Mesenchymal stem cell (in vitro differentiated cells and primary cell): ENCODE measurements at regions not wholly inside any gene's neighbourhood (a gene's known extent, or its start where the extent isn't known, plus 50 kb on each side); places are given as distances from the start of the nearest gene placed in this dataset.

Source experiments
- DNase-seq: peaks from one replicate; pipeline ENCODE4 v3.0.0-alpha.2; 2013
- H2AFZ ChIP-seq: one replicate; pipeline ENCODE4 v1.6.1; 2013; ENCODE audit warnings: low read depth, mild to moderate bottlenecking, control low read depth, inconsistent platforms, low read length, moderate library complexity
- H2AK5ac ChIP-seq: 2 replicates; pipeline ENCODE4 v1.6.1; 2013; ENCODE audit warnings: low read length, moderate library complexity, mild to moderate bottlenecking, inconsistent platforms; ENCODE audit not compliant: severe bottlenecking
- H2BK120ac ChIP-seq: one replicate; pipeline ENCODE4 v1.6.1; 2013; ENCODE audit warnings: low read depth, mild to moderate bottlenecking, inconsistent platforms, low read length, moderate library complexity
- H2BK12ac ChIP-seq, 2 experiments: one replicate each; pipeline ENCODE4 v1.6.1; 2013; ENCODE audit warnings: inconsistent platforms in 2 of 2, low read length in 2 of 2, mild to moderate bottlenecking in 2 of 2, moderate library complexity in 2 of 2, control low read depth in 1 of 2
- H2BK15ac ChIP-seq: one replicate; pipeline ENCODE4 v1.6.1; 2013; ENCODE audit warnings: mild to moderate bottlenecking, low read depth, inconsistent platforms; ENCODE audit not compliant: poor library complexity, severe bottlenecking
- H2BK5ac ChIP-seq: 2 replicates; pipeline ENCODE4 v1.6.1; 2013; ENCODE audit warnings: low read depth, mild to moderate bottlenecking, low read length, control low read depth, inconsistent platforms; ENCODE audit not compliant: poor library complexity, severe bottlenecking
- H3K14ac ChIP-seq, 2 experiments: one replicate each; pipeline ENCODE4 v1.6.1; 2013; ENCODE audit warnings: inconsistent platforms in 2 of 2, low read length in 2 of 2, control low read depth in 1 of 2, mild to moderate bottlenecking in 1 of 2, moderate library complexity in 1 of 2
- H3K18ac ChIP-seq, 2 experiments: one replicate each; pipeline ENCODE4 v1.6.1; 2013; ENCODE audit warnings: inconsistent platforms in 2 of 2, low read length in 2 of 2, control low read depth in 1 of 2, low read depth in 1 of 2, mild to moderate bottlenecking in 1 of 2
- H3K23ac ChIP-seq, 2 experiments: one replicate each; pipeline ENCODE4 v1.6.1; 2013; ENCODE audit warnings: inconsistent platforms in 2 of 2, low read length in 2 of 2, mild to moderate bottlenecking in 2 of 2, moderate library complexity in 2 of 2, control low read depth in 1 of 2
- H3K27ac ChIP-seq: 2 replicates; pipeline ENCODE4 v1.5.1; 2013; ENCODE audit warnings: mild to moderate bottlenecking, moderate library complexity, low read length, control low read depth, inconsistent platforms; ENCODE audit not compliant: poor library complexity, severe bottlenecking
- H3K27me3 ChIP-seq, 2 experiments: 2 replicates each; pipeline versions ENCODE4 v1.6.1 to v1.7.0; 2013; ENCODE audit warnings: low read length in 2 of 2, mild to moderate bottlenecking in 2 of 2, moderate library complexity in 2 of 2, control low read depth in 1 of 2, inconsistent platforms in 1 of 2; ENCODE audit not compliant: control insufficient read depth in 1 of 2, insufficient read depth in 1 of 2
- H3K36me3 ChIP-seq, 2 experiments: 2 replicates each; pipeline versions ENCODE4 v1.6.1 to v1.7.0; 2013; ENCODE audit warnings: low read length in 2 of 2, control low read depth in 1 of 2, inconsistent platforms in 1 of 2, low read depth in 1 of 2, mild to moderate bottlenecking in 1 of 2; ENCODE audit not compliant: insufficient read depth in 2 of 2, control insufficient read depth in 1 of 2
- H3K4ac ChIP-seq, 2 experiments: one replicate each; pipeline ENCODE4 v1.6.1; 2013; ENCODE audit warnings: inconsistent platforms in 2 of 2, low read length in 2 of 2, mild to moderate bottlenecking in 2 of 2, moderate library complexity in 2 of 2, control low read depth in 1 of 2, low read depth in 1 of 2
- H3K4me1 ChIP-seq: 2 replicates; pipeline ENCODE4 v1.6.1; 2013; ENCODE audit warnings: low read depth, low read length, control low read depth; ENCODE audit not compliant: control insufficient read depth, insufficient read depth
- H3K4me2 ChIP-seq: 2 replicates; pipeline ENCODE4 v1.6.1; 2013; ENCODE audit warnings: low read length, mild to moderate bottlenecking, inconsistent platforms; ENCODE audit not compliant: poor library complexity, severe bottlenecking
- H3K4me3 ChIP-seq, 2 experiments: 2 replicates each; pipeline versions ENCODE4 v1.5.1 to v1.7.0; 2013; ENCODE audit warnings: low read length in 2 of 2, mild to moderate bottlenecking in 2 of 2, control low read depth in 1 of 2, low read depth in 1 of 2; ENCODE audit not compliant: insufficient read depth in 1 of 2
- H3K79me1 ChIP-seq: replicated peaks from 2 replicates; pipeline ENCODE4 v1.6.1; 2013; ENCODE audit warnings: mild to moderate bottlenecking, control low read depth, low read length, inconsistent platforms; ENCODE audit not compliant: poor library complexity, severe bottlenecking
- H3K9ac ChIP-seq: 2 replicates; pipeline ENCODE4 v1.7.0; 2013; ENCODE audit warnings: mild to moderate bottlenecking, low read length, moderate library complexity
- H3K9me3 ChIP-seq: 2 replicates; pipeline ENCODE4 v1.7.0; 2013; ENCODE audit warnings: mild to moderate bottlenecking, low read length; ENCODE audit not compliant: control insufficient read depth
- H4K8ac ChIP-seq: one replicate; pipeline ENCODE4 v1.6.1; 2013; ENCODE audit warnings: inconsistent platforms, mild to moderate bottlenecking, low read length, moderate library complexity
- H4K91ac ChIP-seq: one replicate; pipeline ENCODE4 v1.6.1; 2013; ENCODE audit warnings: mild to moderate bottlenecking, low read length, inconsistent platforms
- WGBS: methylation state at CpG from one replicate; pipeline ENCODE4 v1.1.7; 2013; ENCODE audit warnings: mixed read lengths; 5-methylcytosine and 5-hydroxymethylcytosine counted together

DNA sequence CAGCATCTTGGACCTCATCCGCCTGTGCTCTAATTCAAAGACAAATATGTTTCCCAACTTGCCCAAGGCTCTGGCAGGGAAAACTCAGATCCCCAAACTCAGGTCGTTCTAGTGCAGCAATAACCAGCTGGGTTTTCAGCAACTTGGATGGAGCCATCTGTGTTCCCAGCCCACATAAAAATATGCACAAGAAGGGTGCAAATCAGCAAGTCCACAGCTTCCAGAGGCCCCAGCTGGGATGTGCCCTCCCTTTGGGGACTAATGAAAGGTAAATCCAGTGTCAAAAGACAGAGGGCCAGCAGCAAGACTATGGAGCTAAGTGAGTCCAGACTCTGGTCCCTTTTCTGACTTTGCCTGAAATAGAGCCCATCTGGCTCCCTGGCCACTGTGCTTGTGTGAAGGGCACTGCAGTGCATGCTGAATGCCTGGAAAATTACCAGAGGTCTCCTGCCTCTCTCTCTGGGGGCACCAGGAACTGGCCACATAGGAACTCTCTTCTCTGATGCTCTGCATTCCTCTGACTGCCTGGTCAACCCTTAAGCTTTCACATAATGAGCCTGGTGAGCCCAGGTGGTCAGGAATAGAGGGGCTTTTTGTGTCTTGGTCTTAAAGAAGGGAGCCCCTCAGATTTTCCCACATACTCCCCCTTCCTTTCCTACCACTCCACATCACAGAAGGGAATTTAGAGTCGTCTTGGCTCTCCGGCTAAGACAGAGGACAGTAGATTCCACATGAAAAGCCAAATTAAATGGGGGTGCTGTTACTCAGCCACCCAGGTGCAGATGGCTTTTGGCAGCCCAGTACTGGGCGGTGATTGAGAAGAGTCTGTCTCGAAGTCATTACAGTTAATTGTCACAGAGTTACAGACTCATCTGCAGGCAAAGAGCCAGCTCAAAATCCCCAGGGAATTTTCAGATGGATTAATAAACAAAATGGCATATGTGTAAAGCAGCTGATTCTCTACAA is 88.1 kb upstream of the C1orf21 start:
- H2BK12ac ChIP-seq, result peak overlapping the region; percentile 70 to 88
- H3K27me3 ChIP-seq, result no peaks in the 10 kb centered on the region
- H2BK5ac ChIP-seq, result no peak overlapping the region
- peaks cover 10% of the 10 kb centered on the region for H3K9me3 ChIP-seq
- H2AK5ac ChIP-seq, result peak overlapping the region; percentile 46
- H3K4me2 ChIP-seq, result peak overlapping the region; percentile 16
- H3K4me3 ChIP-seq, result peak overlapping the region in 1 of 2 experiments; percentile 35
- H3K79me1 ChIP-seq, result no peaks in the 10 kb centered on the region
- H3K4ac ChIP-seq, result peak overlapping the region in 1 of 2 experiments; percentile 12
- 42% methylated on average over 6 of the region's 6 CpGs for WGBS
- H3K9ac ChIP-seq, result peak overlapping the region; percentile 31
- peak overlapping the region; percentile 87 for H3K27ac ChIP-seq
- peak; percentile 39 for DNase-seq
- peak overlapping the region; percentile 67 for H2BK120ac ChIP-seq
- H3K18ac ChIP-seq, result peak overlapping the region; percentile 67 to 91
- peaks cover 11% of the 10 kb centered on the region for H3K4me1 ChIP-seq
- peak overlapping the region; percentile 25 for H4K91ac ChIP-seq
- H4K8ac ChIP-seq, result peak overlapping the region; percentile 87
- H2BK15ac ChIP-seq, result peak overlapping the region; percentile 84
- H3K23ac ChIP-seq, result no peak overlapping the region
- no peaks in the 10 kb centered on the region for H3K36me3 ChIP-seq
- peak overlapping the region; percentile 58 for H2AFZ ChIP-seq
- H3K14ac ChIP-seq, result no peak overlapping the region

DNA sequence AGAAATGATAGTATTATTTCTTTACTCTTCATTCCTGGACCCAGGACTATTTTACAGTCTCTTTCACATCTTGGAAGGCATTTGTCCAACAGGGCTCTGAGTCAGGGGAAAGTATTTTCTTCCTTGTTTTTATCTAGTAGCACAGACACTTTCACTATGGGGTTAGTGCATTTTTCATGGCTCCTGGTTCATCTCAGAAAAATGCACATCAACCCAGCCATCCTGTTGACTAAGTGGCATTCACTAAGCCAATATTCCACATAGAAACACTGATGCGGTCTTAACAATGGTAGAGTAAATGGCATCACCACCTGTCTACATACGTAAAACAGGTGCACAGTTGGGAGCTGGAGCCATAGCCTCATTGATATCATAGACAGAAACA is 87.4 kb upstream of the C1orf21 start:
- H3K4me3 ChIP-seq, result no peak overlapping the region
- H3K4ac ChIP-seq, result peak overlapping the region in 1 of 2 experiments; percentile 13
- no peaks in the 10 kb centered on the region for H3K27me3 ChIP-seq
- no peak overlapping the region for H2AK5ac ChIP-seq
- WGBS, result 22% methylated on average over 1 of the region's 2 CpGs
- peak; percentile 83 for DNase-seq
- no peaks in the 10 kb centered on the region for H3K79me1 ChIP-seq
- no peak overlapping the region for H3K18ac ChIP-seq
- H2AFZ ChIP-seq, result no peak overlapping the region
- H3K9ac ChIP-seq, result peak overlapping the region; percentile 31
- no peak overlapping the region for H3K23ac ChIP-seq
- peak overlapping the region; percentile 87 for H3K27ac ChIP-seq
- H2BK120ac ChIP-seq, result no peak overlapping the region
- no peak overlapping the region for H4K8ac ChIP-seq
- no peak overlapping the region for H3K4me2 ChIP-seq
- no peaks in the 10 kb centered on the region for H3K36me3 ChIP-seq
- peak overlapping the region; percentile 49 to 82 for H2BK12ac ChIP-seq
- peaks cover 11% of the 10 kb centered on the region for H3K4me1 ChIP-seq
- H3K9me3 ChIP-seq, result peaks cover 14% of the 10 kb centered on the region
- no peak overlapping the region for H4K91ac ChIP-seq
- no peak overlapping the region for H3K14ac ChIP-seq
- no peak overlapping the region for H2BK5ac ChIP-seq
- H2BK15ac ChIP-seq, result no peak overlapping the region

DNA sequence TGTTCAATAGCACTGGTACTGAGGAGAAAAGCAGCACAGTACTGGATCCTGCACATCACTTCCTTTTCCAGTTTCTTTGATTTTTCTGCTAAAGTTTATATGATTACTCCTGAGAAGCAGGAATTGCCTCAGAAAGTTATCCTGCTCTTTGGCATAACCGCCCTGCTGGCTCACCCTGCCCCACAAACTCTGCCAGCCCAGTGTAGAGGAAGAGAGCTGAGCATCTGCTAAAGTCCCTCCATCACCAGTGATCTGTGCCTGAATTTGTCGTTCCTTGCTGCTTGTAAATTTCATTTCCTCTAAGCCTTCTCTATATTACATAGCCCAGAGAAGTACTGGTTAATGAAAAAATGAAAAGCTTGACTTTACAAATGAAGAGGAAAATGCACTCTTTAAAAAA is 87.0 kb upstream of the C1orf21 start:
- H4K8ac ChIP-seq, result no peak overlapping the region
- H3K27me3 ChIP-seq, result no peaks in the 10 kb centered on the region
- H3K79me1 ChIP-seq, result no peaks in the 10 kb centered on the region
- no peak overlapping the region for H2AFZ ChIP-seq
- DNase-seq, result no peak
- peaks cover 17% of the 10 kb centered on the region for H3K9me3 ChIP-seq
- H2AK5ac ChIP-seq, result peak overlapping the region; percentile 43
- H2BK5ac ChIP-seq, result no peak overlapping the region
- no peaks in the 10 kb centered on the region for H3K36me3 ChIP-seq
- peak overlapping the region; percentile 2 for H3K9ac ChIP-seq
- 100% methylated on average over 1 of the region's 2 CpGs for WGBS
- peak overlapping the region; percentile 49 to 82 for H2BK12ac ChIP-seq
- no peak overlapping the region for H3K18ac ChIP-seq
- no peak overlapping the region for H3K23ac ChIP-seq
- H2BK15ac ChIP-seq, result no peak overlapping the region
- H3K27ac ChIP-seq, result peak overlapping the region; percentile 54
- no peak overlapping the region for H2BK120ac ChIP-seq
- no peak overlapping the region for H4K91ac ChIP-seq
- peaks cover 11% of the 10 kb centered on the region for H3K4me1 ChIP-seq
- H3K14ac ChIP-seq, result no peak overlapping the region
- H3K4ac ChIP-seq, result peak overlapping the region in 1 of 2 experiments; percentile 13
- H3K4me2 ChIP-seq, result no peak overlapping the region
- no peak overlapping the region for H3K4me3 ChIP-seq

DNA sequence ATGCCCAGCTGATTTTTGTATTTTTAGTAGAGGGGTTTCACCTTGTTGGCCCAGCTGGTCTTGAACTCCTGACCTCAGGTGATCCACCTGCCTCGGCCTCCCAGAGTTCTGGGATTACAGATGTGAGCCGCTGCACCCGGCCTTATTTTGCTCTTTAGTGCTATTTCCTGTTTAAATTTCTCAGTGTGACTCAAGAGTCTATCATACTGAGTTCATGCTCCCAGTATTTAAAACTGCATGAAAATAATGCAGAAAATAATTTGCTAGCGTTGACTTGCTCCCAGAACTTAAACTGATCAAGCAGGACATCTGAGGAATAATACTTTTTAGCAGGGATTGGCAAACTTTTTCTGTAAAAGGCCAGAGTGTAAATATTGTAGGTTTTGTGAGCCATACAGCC is 86.4 kb upstream of the C1orf21 start:
- peak; percentile 38 for DNase-seq
- 0% methylated on average over 4 of the region's 4 CpGs for WGBS
- no peak overlapping the region for H3K14ac ChIP-seq

More for the DNA sequence above, 86.4 kb upstream of the C1orf21 start:
- H3K27me3 ChIP-seq, result no peaks in the 10 kb centered on the region
- no peaks in the 10 kb centered on the region for H3K36me3 ChIP-seq
- peaks cover 18% of the 10 kb centered on the region for H3K9me3 ChIP-seq
- H2BK12ac ChIP-seq, result no peak overlapping the region
- no peak overlapping the region for H3K9ac ChIP-seq
- H3K27ac ChIP-seq, result no peak overlapping the region
- no peak overlapping the region for H4K91ac ChIP-seq
- H2BK15ac ChIP-seq, result no peak overlapping the region
- no peak overlapping the region for H4K8ac ChIP-seq
- no peak overlapping the region for H2AFZ ChIP-seq
- no peak overlapping the region for H3K4me3 ChIP-seq
- no peak overlapping the region for H3K23ac ChIP-seq
- no peaks in the 10 kb centered on the region for H3K79me1 ChIP-seq
- H3K4ac ChIP-seq, result no peak overlapping the region
- H3K18ac ChIP-seq, result no peak overlapping the region
- no peak overlapping the region for H2BK120ac ChIP-seq
- H3K4me2 ChIP-seq, result no peak overlapping the region
- H2BK5ac ChIP-seq, result no peak overlapping the region
- H2AK5ac ChIP-seq, result no peak overlapping the region
- peaks cover 11% of the 10 kb centered on the region for H3K4me1 ChIP-seq
